HEK293 (cell line): ENCODE measurements at regions not wholly inside any gene's neighbourhood (a gene's known extent, or its start where the extent isn't known, plus 50 kb on each side); places are given as distances from the start of the nearest gene placed in this dataset.

Experiments used
- CTCF ChIA-PET: fragments of 350-600 bp; formaldehyde crosslinking; extraction: SDS; loops from one replicate; lab custom pipeline; 2021; ENCODE audit warnings: antibody characterized with exemption; lab: Yijun Ruan, JAX
- POLR2A ChIA-PET: fragments of 300-600 bp; formaldehyde crosslinking; extraction: SDS; loops from one replicate; lab custom pipeline; 2020; ENCODE audit warnings: antibody characterized with exemption, inconsistent platforms; lab: Yijun Ruan, JAX
- H3K27ac ChIP-seq: fragments of 200-500 bp; sonication (Bioruptor generic); 2 replicates; pipeline ENCODE4 v1.5.1; 2014; ENCODE audit warnings: low read depth, low read length, control low read depth, inconsistent platforms; ENCODE audit errors: extremely low read depth
- H3K36me3 ChIP-seq, 2 experiments: fragments of 200-500 bp in 1 of 2; sonication (Bioruptor generic) in 1 of 2; 1 replicate in 1 of 2; 2 replicates in 1 of 2; pipeline ENCODE4 v1.5.1; 2014 to 2017; ENCODE audit warnings: inconsistent platforms in 2 of 2, low read length in 2 of 2; ENCODE audit not compliant: control insufficient read depth in 2 of 2, insufficient read depth in 1 of 2
- H3K4me1 ChIP-seq: fragments of 200-500 bp; sonication (Bioruptor generic); 2 replicates; pipeline ENCODE4 v1.5.1; 2014; ENCODE audit warnings: mild to moderate bottlenecking, low read length, inconsistent platforms; ENCODE audit not compliant: control insufficient read depth, insufficient read depth
- H3K4me3 ChIP-seq: 2 replicates; pipeline ENCODE4 v1.5.1; 2011; ENCODE audit warnings: low read depth, mild to moderate bottlenecking, control low read depth, low read length, moderate library complexity
- H3K9me3 ChIP-seq: fragments of 200-500 bp; sonication (Bioruptor generic); 2 replicates; pipeline ENCODE4 v1.5.1; 2014; ENCODE audit warnings: low read depth, low read length, inconsistent platforms; ENCODE audit not compliant: control insufficient read depth, insufficient read depth
- HOXD13 ChIP-seq: sonication (generic); formaldehyde crosslinking; IDR thresholded peaks from 2 replicates; pipeline ENCODE4 v1.8.0; 2022; ENCODE audit warnings: missing genetic modification reagents, borderline replicate concordance
- TCF7L2 ChIP-seq: IDR thresholded peaks from 2 replicates; pipeline ENCODE4 v1.6.1; 2011; ENCODE audit warnings: low read depth, mild to moderate bottlenecking, inconsistent platforms, low read length, moderate library complexity, borderline replicate concordance
- YY2 ChIP-seq: fragments of 450-650 bp; formaldehyde crosslinking; IDR thresholded peaks from 2 replicates; pipeline ENCODE4 v1.5.1; 2016; ENCODE audit warnings: missing biosample characterization, missing genetic modification characterization
- ZBTB8A ChIP-seq: fragments of 450-650 bp; formaldehyde crosslinking; IDR thresholded peaks from 2 replicates; pipeline ENCODE4 v1.5.1; 2016; ENCODE audit warnings: missing biosample characterization, missing genetic modification characterization
- ZFP3 ChIP-seq: fragments of 450-650 bp; formaldehyde crosslinking; IDR thresholded peaks from 2 replicates; pipeline ENCODE4 v1.5.1; 2016; ENCODE audit warnings: low read depth, missing biosample characterization, missing genetic modification characterization
- ZIC2 ChIP-seq: fragments of 450-650 bp; formaldehyde crosslinking; IDR thresholded peaks from 2 replicates; pipeline ENCODE4 v1.5.1; 2016; ENCODE audit warnings: missing biosample characterization, missing genetic modification characterization
- ZNF10 ChIP-seq: fragments of 450-650 bp; formaldehyde crosslinking; IDR thresholded peaks from 2 replicates; pipeline ENCODE4 v1.5.1; 2017; ENCODE audit warnings: missing biosample characterization, missing genetic modification characterization
- ZNF169 ChIP-seq: fragments of 450-650 bp; formaldehyde crosslinking; IDR thresholded peaks from 2 replicates; pipeline ENCODE4 v1.5.1; 2016; ENCODE audit warnings: missing biosample characterization, missing genetic modification characterization
- ZNF24 ChIP-seq: fragments of 450-650 bp; formaldehyde crosslinking; IDR thresholded peaks from 2 replicates; pipeline ENCODE4 v1.5.1; 2016; ENCODE audit warnings: missing biosample characterization, missing genetic modification characterization
- ZNF335 ChIP-seq: fragments of 450-650 bp; formaldehyde crosslinking; conservative IDR thresholded peaks from 2 replicates; pipeline ENCODE4 v1.5.1; 2016; ENCODE audit warnings: missing biosample characterization, missing genetic modification characterization
- ZNF398 ChIP-seq: fragments of 450-650 bp; formaldehyde crosslinking; IDR thresholded peaks from 2 replicates; pipeline ENCODE4 v1.5.1; 2017; ENCODE audit warnings: missing biosample characterization, missing genetic modification characterization
- ZNF510 ChIP-seq: fragments of 450-650 bp; formaldehyde crosslinking; IDR thresholded peaks from 2 replicates; pipeline ENCODE4 v1.5.1; 2018; ENCODE audit warnings: mild to moderate bottlenecking, missing genetic modification characterization, missing biosample characterization; ENCODE audit not compliant: insufficient replicate concordance
- ZNF521 ChIP-seq: fragments of 450-650 bp; formaldehyde crosslinking; IDR thresholded peaks from 2 replicates; pipeline ENCODE4 v1.5.1; 2017; ENCODE audit warnings: missing biosample characterization, mild to moderate bottlenecking, missing genetic modification characterization
- ZNF530 ChIP-seq: fragments of 450-650 bp; formaldehyde crosslinking; IDR thresholded peaks from 2 replicates; pipeline ENCODE4 v1.5.1; 2016; ENCODE audit warnings: low read depth, missing biosample characterization, missing genetic modification characterization
- ZNF561 ChIP-seq: fragments of 450-650 bp; IDR thresholded peaks from 2 replicates; pipeline ENCODE4 v1.5.1; 2018; ENCODE audit warnings: missing biosample characterization, missing genetic modification characterization, borderline replicate concordance
- ZNF621 ChIP-seq: fragments of 450-650 bp; formaldehyde crosslinking; IDR thresholded peaks from 2 replicates; pipeline ENCODE4 v1.5.1; 2017; ENCODE audit warnings: missing biosample characterization, missing genetic modification characterization
- ZNF654 ChIP-seq: fragments of 450-650 bp; formaldehyde crosslinking; IDR thresholded peaks from 2 replicates; pipeline ENCODE4 v1.5.1; 2016; ENCODE audit warnings: low read depth, missing biosample characterization, missing genetic modification characterization
- ZNF658 ChIP-seq: fragments of 450-650 bp; formaldehyde crosslinking; IDR thresholded peaks from 2 replicates; pipeline ENCODE4; 2016; ENCODE audit warnings: missing biosample characterization, missing genetic modification characterization
- ZNF664 ChIP-seq: fragments of 450-650 bp; formaldehyde crosslinking; IDR thresholded peaks from 2 replicates; pipeline ENCODE4 v1.5.1; 2016; ENCODE audit warnings: missing biosample characterization, missing genetic modification characterization
- ZNF830 ChIP-seq: fragments of 450-650 bp; IDR thresholded peaks from 2 replicates; pipeline ENCODE4 v1.5.0; 2018; ENCODE audit warnings: missing biosample characterization, missing genetic modification characterization, low read depth, mild to moderate bottlenecking, moderate library complexity
- ZNF837 ChIP-seq: fragments of 450-650 bp; formaldehyde crosslinking; IDR thresholded peaks from 2 replicates; pipeline ENCODE4 v1.5.1; 2016; ENCODE audit warnings: missing biosample characterization, missing genetic modification characterization

GRCh38 chr18:76265497-76266235 lies 229.4 kb downstream of the ZNF516 start (continued):
- TF ChIP-seq ZNF658 (tag by site-specific recombination), result no peak

- Histone ChIP-seq H3K36me3 (no peaks in the 10 kb centered on the region), H3K27ac (no peak overlapping the region), H3K9me3 (no peaks in the 10 kb centered on the region), H3K4me3 (no peak overlapping the region), H3K4me1 (no peaks in the 10 kb centered on the region)
- ChIA-PET CTCF (interaction anchor here (0.6 kb wide), 1 partner anchor 65 kb away, joined by 3 read pairs; no protein-coding TSS in a partner anchor), POLR2A (no interaction called here)
- no peak for TF ChIP-seq ZNF830 (tag by site-specific recombination)
- no peak for TF ChIP-seq ZNF24 (tag by site-specific recombination)
- no peak for TF ChIP-seq YY2 (tag by site-specific recombination)
- TF ChIP-seq ZNF837 (tag by site-specific recombination), result no peak
- no peak for TF ChIP-seq ZBTB8A
- no peak for TF ChIP-seq ZNF654 (tag by site-specific recombination)
- TF ChIP-seq ZNF561 (tag by site-specific recombination), result no peak
- no peak for TF ChIP-seq ZNF398
- TF ChIP-seq ZNF664 (tag by site-specific recombination), result no peak
- TF ChIP-seq ZNF621, result no peak
- TF ChIP-seq ZNF510, result no peak
- no peak for TF ChIP-seq ZNF335 (tag by site-specific recombination)
- TF ChIP-seq TCF7L2, result no peak
- TF ChIP-seq ZNF169, result no peak
- no peak for TF ChIP-seq ZFP3 (tag by site-specific recombination)
- TF ChIP-seq ZNF521 (tag by site-specific recombination), result no peak
These were observed 230.2 kb downstream of the ZNF516 start for GRCh38 chr18:76264876-76265250.

- CTCF ChIA-PET, result no interaction called here
These were observed 230.7 kb downstream of the ZNF516 start for GRCh38 chr18:76264198-76264875.

More at GRCh38 chr18:76264198-76264875, 230.7 kb downstream of the ZNF516 start:
- H3K4me1 ChIP-seq, result no peaks in the 10 kb centered on the region
- H3K27ac ChIP-seq, result no peak overlapping the region
- TF ChIP-seq HOXD13 (CRISPR knock-in tag) (no peak), ZNF530 (no peak), ZIC2 (no peak), ZNF398 (no peak), ZNF10 (tag by site-specific recombination) (no peak)
- no peaks in the 10 kb centered on the region for H3K36me3 ChIP-seq
- POLR2A ChIA-PET, result no interaction called here
- H3K4me3 ChIP-seq, result no peak overlapping the region
- H3K9me3 ChIP-seq, result no peaks in the 10 kb centered on the region
